Lung (tissue), 11 donors: ENCODE measurements at regions not wholly inside any gene's neighbourhood (a gene's known extent, or its start where the extent isn't known, plus 50 kb on each side); places are given as distances from the start of the nearest gene placed in this dataset.

Experiments
- ATAC-seq: fragments of 200-7000 bp; cut with Tn5 transposase; one replicate; pipeline ENCODE4 v1.9.1; 2020; ENCODE audit warnings: moderate number of reproducible peaks; ENCODE audit not compliant: insufficient read depth, low FRiP score
- DNase-seq, 3 donors: peaks; one replicate each; pipeline ENCODE4 v3.0.0-alpha.2; 2013 to 2017
- H3K27ac ChIP-seq, 2 donors: one replicate each; pipeline ENCODE4 v1.5.1; 2013; ENCODE audit warnings: mild to moderate bottlenecking in 2 of 2, moderate library complexity in 2 of 2, control low read depth in 1 of 2, inconsistent platforms in 1 of 2, low read depth in 1 of 2, low read length in 1 of 2
- H3K27me3 ChIP-seq, 3 donors: one replicate each; pipeline ENCODE4 v1.5.1; 2013; ENCODE audit warnings: low read length in 2 of 3; ENCODE audit not compliant: control insufficient read depth in 3 of 3, insufficient read depth in 3 of 3
- H3K36me3 ChIP-seq, 4 donors: one replicate each; pipeline ENCODE4 v1.5.1; 2013; ENCODE audit warnings: low read length in 4 of 4, mild to moderate bottlenecking in 1 of 4, moderate library complexity in 1 of 4; ENCODE audit not compliant: control insufficient read depth in 4 of 4, insufficient read depth in 4 of 4
- H3K4me1 ChIP-seq, 5 donors: one replicate each; pipeline ENCODE4 v1.5.1; 2013; ENCODE audit warnings: low read length in 5 of 5, mild to moderate bottlenecking in 2 of 5, moderate library complexity in 1 of 5; ENCODE audit not compliant: control insufficient read depth in 5 of 5, insufficient read depth in 5 of 5
- H3K4me3 ChIP-seq: one replicate; pipeline ENCODE4 v1.5.1; 2013; ENCODE audit warnings: mild to moderate bottlenecking, control low read depth, moderate library complexity
- H3K9ac ChIP-seq, 2 donors: one replicate each; pipeline ENCODE4 v1.5.1; 2013; ENCODE audit warnings: low read length in 2 of 2, control low read depth in 1 of 2; ENCODE audit not compliant: insufficient read depth in 1 of 2
- H3K9me3 ChIP-seq, 4 donors: one replicate each; pipeline ENCODE4 v1.5.1; 2013; ENCODE audit warnings: low read length in 3 of 4, mild to moderate bottlenecking in 1 of 4, moderate library complexity in 1 of 4; ENCODE audit not compliant: control insufficient read depth in 4 of 4, insufficient read depth in 3 of 4
- CTCF ChIP-seq: IDR thresholded peaks from 2 replicates; pipeline ENCODE4 v1.5.1; 2012; ENCODE audit warnings: mild to moderate bottlenecking; ENCODE audit errors: control extremely low read depth, extremely low read depth
- WGBS, 2 donors: extraction: QIAGEN DNeasy Blood & Tissue Kit; methylation state at CpG; one replicate each; pipeline ENCODE4 v1.1.7; 2013; 5-methylcytosine and 5-hydroxymethylcytosine counted together
- donor health status: control.
- donor health status: control.
- donor health status: Bipolar disorder and iron deficiency.
- donor health status: healthy.
- donor health status: DM: yes; HTN: yes; CAD: no.

GRCh38 chr2:7237466-7237865, 320.3 kb downstream of the RNF144A start:
- H3K4me1 ChIP-seq: no peaks in the 10 kb centered on the region
- TF ChIP-seq CTCF: no peak
- no peak overlapping the region for H3K27ac ChIP-seq
- peaks cover 0 to 2% (median 0%) of the 10 kb centered on the region in 3 donors for H3K27me3 ChIP-seq
- H3K9me3 ChIP-seq: no peaks in the 10 kb centered on the region
- H3K36me3 ChIP-seq: no peaks in the 10 kb centered on the region
- H3K4me3 ChIP-seq: no peak overlapping the region
- WGBS, 2 donors: 96 to 98% methylated on average over 13 of the region's 13 CpGs
- no peak for ATAC-seq
- H3K9ac ChIP-seq: no peak overlapping the region
- no peak for DNase-seq

DNA sequence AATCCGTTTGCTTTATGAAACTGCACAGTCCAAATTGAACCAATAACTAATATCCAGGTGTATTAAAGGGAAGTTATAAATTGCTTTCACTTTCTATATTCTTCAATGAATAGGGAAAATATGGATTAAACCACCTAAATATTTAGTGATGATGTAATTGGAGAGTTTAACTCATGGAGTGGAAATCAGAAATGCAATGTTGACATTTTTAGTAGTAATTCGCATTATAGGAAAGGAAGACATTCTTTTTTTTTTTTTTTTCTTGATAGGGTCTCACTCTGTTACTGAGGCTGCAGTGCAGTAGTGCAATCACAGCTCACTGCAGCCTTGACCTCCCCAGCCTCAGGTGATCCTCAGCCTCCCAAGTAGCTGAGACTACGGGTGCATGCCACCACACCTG, 321.9 kb downstream of the RNF144A start:
- no peaks in the 10 kb centered on the region for H3K9me3 ChIP-seq
- DNase-seq (no peak), ATAC-seq (no peak)
- H3K9ac ChIP-seq: no peak overlapping the region
- no peak overlapping the region for H3K4me3 ChIP-seq
- peaks cover 0 to 3% (median 0%) of the 10 kb centered on the region in 5 donors for H3K4me1 ChIP-seq
- H3K27ac ChIP-seq: no peak overlapping the region
- peaks cover 0 to 2% (median 0%) of the 10 kb centered on the region in 3 donors for H3K27me3 ChIP-seq
- no peaks in the 10 kb centered on the region for H3K36me3 ChIP-seq
- no peak for TF ChIP-seq CTCF
- 85 to 93% methylated on average over 3 of the region's 3 CpGs for WGBS, 2 donors

GRCh38 chr2:7241041-7241745, 324.0 kb downstream of the RNF144A start:
- WGBS, 2 donors: 77 to 88% methylated on average over 4 of the region's 4 CpGs
- no peak overlapping the region for H3K9ac ChIP-seq
- no peak for TF ChIP-seq CTCF
- ATAC-seq: no peak
- no peak overlapping the region for H3K4me3 ChIP-seq
- no peaks in the 10 kb centered on the region for H3K36me3 ChIP-seq
- peaks cover 0 to 2% (median 0%) of the 10 kb centered on the region in 3 donors for H3K27me3 ChIP-seq
- DNase-seq: no peak
- no peaks in the 10 kb centered on the region for H3K9me3 ChIP-seq
- no peak overlapping the region for H3K27ac ChIP-seq
- H3K4me1 ChIP-seq: peaks cover 0 to 3% (median 0%) of the 10 kb centered on the region in 5 donors
